ENCODE measurements at regions not wholly inside any gene's neighbourhood (a gene's known extent, or its start where the extent isn't known, plus 50 kb on each side); places are given as distances from the start of the nearest gene placed in this dataset.

DNA sequence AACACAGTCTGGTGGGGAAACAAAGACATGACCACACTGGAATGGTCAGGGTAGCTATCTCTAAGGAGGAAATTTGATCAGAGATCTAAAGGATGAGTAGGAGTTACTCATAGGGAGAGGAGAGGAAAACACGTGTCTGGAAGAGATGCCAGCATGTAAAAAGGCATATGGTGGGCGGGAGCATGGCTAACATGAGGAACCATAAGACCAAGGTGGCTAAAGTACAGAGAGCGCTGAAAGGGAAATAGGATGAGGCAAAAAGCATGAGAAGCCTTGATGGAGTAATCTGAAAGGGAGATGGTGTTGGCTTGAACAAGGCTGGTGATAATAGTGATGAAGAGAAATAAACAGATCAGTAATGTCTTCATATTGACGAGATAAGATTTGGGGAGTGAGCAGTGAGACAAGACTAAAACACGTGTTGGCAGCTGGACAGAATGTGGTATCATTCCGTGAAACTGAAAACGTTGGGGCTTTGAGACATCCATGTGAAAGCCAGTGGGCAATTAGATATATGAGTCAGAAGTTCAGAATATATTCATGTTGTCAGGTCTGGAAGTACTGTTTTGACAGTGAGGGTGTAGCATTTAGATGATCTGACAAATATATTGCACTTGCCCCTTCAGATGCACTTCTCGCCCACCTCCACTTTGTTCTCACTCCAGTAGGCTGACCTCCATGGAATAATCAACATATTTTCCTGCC is 209.1 kb upstream of the KCNN2 start:
- Histone ChIP-seq H3K9ac (ENCODE audit: low read length) (no peak overlapping the region), H3K4me3 (ENCODE audit: control extremely low read depth in 1 of 5, extremely low read depth in 1 of 5, insufficient read depth in 1 of 5, low read depth in 2 of 5, low read length in 4 of 5) (no peak overlapping the region), H3K4me2 (replicated peaks; ENCODE audit: low read depth, low read length, poor library complexity, severe bottlenecking) (no peak overlapping the region), H4K20me1 (ENCODE audit: control insufficient read depth, insufficient read depth, low read length, poor library complexity, severe bottlenecking) (no peaks in the 10 kb centered on the region), H3K9me3 (ENCODE audit: control extremely low read depth in 1 of 3, control insufficient read depth in 2 of 3, insufficient read depth in 1 of 3, low read length in 2 of 3) (peaks cover 0 to 9% (median 2%) of the 10 kb centered on the region in 3 donors), H3K27me3 (replicated peaks in 1 of 4; ENCODE audit: control extremely low read depth in 1 of 4, control insufficient read depth in 3 of 4, insufficient read depth in 4 of 4, low read length in 3 of 4) (no peaks in the 10 kb centered on the region), H3K79me2 (ENCODE audit: control insufficient read depth, insufficient read depth, low read length) (no peaks in the 10 kb centered on the region), H3K4me1 (ENCODE audit: control insufficient read depth in 2 of 2, insufficient read depth in 2 of 2, low read length in 2 of 2) (no peaks in the 10 kb centered on the region), H3K36me3 (replicated peaks in 1 of 2; ENCODE audit: control extremely low read depth in 1 of 2, control insufficient read depth in 1 of 2, extremely low read depth in 1 of 2, insufficient read depth in 2 of 2, low read length in 1 of 2) (no peaks in the 10 kb centered on the region), H3K27ac (ENCODE audit: low read length in 2 of 2) (no peak overlapping the region), H2AFZ (ENCODE audit: insufficient read depth, low read depth, low read length, poor library complexity, severe bottlenecking) (no peak overlapping the region)
- H3K9me3 Mint-ChIP-seq (ENCODE audit: insufficient read depth), result peaks cover 27% of the 10 kb centered on the region
- H3K27ac Mint-ChIP-seq, result no peak overlapping the region
- TF ChIP-seq EZH2 (IDR thresholded peaks at IDR 0.05; ENCODE audit: borderline replicate concordance, insufficient read depth, low read depth, low read length, poor library complexity, severe bottlenecking), result no peak
- TF ChIP-seq, protein P1, sequence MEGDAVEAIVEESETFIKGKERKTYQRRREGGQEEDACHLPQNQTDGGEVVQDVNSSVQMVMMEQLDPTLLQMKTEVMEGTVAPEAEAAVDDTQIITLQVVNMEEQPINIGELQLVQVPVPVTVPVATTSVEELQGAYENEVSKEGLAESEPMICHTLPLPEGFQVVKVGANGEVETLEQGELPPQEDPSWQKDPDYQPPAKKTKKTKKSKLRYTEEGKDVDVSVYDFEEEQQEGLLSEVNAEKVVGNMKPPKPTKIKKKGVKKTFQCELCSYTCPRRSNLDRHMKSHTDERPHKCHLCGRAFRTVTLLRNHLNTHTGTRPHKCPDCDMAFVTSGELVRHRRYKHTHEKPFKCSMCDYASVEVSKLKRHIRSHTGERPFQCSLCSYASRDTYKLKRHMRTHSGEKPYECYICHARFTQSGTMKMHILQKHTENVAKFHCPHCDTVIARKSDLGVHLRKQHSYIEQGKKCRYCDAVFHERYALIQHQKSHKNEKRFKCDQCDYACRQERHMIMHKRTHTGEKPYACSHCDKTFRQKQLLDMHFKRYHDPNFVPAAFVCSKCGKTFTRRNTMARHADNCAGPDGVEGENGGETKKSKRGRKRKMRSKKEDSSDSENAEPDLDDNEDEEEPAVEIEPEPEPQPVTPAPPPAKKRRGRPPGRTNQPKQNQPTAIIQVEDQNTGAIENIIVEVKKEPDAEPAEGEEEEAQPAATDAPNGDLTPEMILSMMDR (IDR thresholded peaks at IDR 0.05), result no peak
- WGBS (ENCODE audit: insufficient coverage), result 74% methylated on average over 7 of the region's 8 CpGs
- H3K4me1 Mint-ChIP-seq, result no peaks in the 10 kb centered on the region
- intact Hi-C loops (cut with micrococcal nuclease), result no loop called here
- no peaks in the 10 kb centered on the region for H3K27me3 Mint-ChIP-seq
- no peak for DNase-seq
- POLR2A ChIA-PET, result no interaction called here
- no peak overlapping the region for H3K4me3 Mint-ChIP-seq
- CTCF ChIA-PET, result no interaction called here
- ATAC-seq (ENCODE audit: low read depth), result no peak

DNA sequence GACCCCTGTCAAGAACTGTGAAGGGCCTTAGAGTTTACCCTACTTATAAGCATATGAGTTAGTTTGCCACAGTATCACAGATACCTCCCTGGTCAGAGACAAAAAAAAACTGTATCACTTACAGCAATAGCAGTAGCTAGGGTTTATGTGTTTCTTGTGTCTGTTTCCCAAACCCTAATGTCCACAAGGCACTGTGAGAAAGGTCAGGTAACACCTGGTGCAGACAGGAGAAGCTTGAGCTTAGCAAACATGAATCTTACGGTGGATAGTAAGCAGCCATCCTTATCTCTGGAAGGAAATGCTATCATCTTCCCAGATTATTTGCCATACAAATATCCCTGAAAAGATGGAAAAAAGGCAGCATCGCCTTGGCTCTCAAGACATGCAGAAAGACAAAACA is 208.5 kb upstream of the KCNN2 start:
- H3K4me2 ChIP-seq (replicated peaks; ENCODE audit: low read depth, low read length, poor library complexity, severe bottlenecking), result no peak overlapping the region
- no peak overlapping the region for H2AFZ ChIP-seq (ENCODE audit: insufficient read depth, low read depth, low read length, poor library complexity, severe bottlenecking)
- no peaks in the 10 kb centered on the region for H3K4me1 Mint-ChIP-seq
- TF ChIP-seq, protein P1 (IDR thresholded peaks at IDR 0.05), result no peak
- no peak for TF ChIP-seq EZH2 (IDR thresholded peaks at IDR 0.05; ENCODE audit: borderline replicate concordance, insufficient read depth, low read depth, low read length, poor library complexity, severe bottlenecking)
- H3K9ac ChIP-seq (ENCODE audit: low read length), result no peak overlapping the region
- intact Hi-C loops (cut with micrococcal nuclease), result no loop called here
- POLR2A ChIA-PET, result no interaction called here
- no peak for ATAC-seq (ENCODE audit: low read depth)
- H3K27ac ChIP-seq (ENCODE audit: low read length in 2 of 2), result no peak overlapping the region
- 67% methylated on average over 1 of the region's 2 CpGs for WGBS (ENCODE audit: insufficient coverage)
- H3K9me3 ChIP-seq (ENCODE audit: control extremely low read depth in 1 of 3, control insufficient read depth in 2 of 3, insufficient read depth in 1 of 3, low read length in 2 of 3), result peaks cover 0 to 9% (median 2%) of the 10 kb centered on the region in 3 donors
- H4K20me1 ChIP-seq (ENCODE audit: control insufficient read depth, insufficient read depth, low read length, poor library complexity, severe bottlenecking), result no peaks in the 10 kb centered on the region
- DNase-seq, result no peak
- H3K27me3 ChIP-seq (replicated peaks in 1 of 4; ENCODE audit: control extremely low read depth in 1 of 4, control insufficient read depth in 3 of 4, insufficient read depth in 4 of 4, low read length in 3 of 4), result no peaks in the 10 kb centered on the region
- peaks cover 27% of the 10 kb centered on the region for H3K9me3 Mint-ChIP-seq (ENCODE audit: insufficient read depth)
- CTCF ChIA-PET, result no interaction called here
- no peaks in the 10 kb centered on the region for H3K79me2 ChIP-seq (ENCODE audit: control insufficient read depth, insufficient read depth, low read length)
- H3K4me1 ChIP-seq (ENCODE audit: control insufficient read depth in 2 of 2, insufficient read depth in 2 of 2, low read length in 2 of 2), result no peaks in the 10 kb centered on the region
- H3K27me3 Mint-ChIP-seq, result no peaks in the 10 kb centered on the region
- H3K36me3 ChIP-seq (replicated peaks in 1 of 2; ENCODE audit: control extremely low read depth in 1 of 2, control insufficient read depth in 1 of 2, extremely low read depth in 1 of 2, insufficient read depth in 2 of 2, low read length in 1 of 2), result no peaks in the 10 kb centered on the region
- no peak overlapping the region for H3K4me3 Mint-ChIP-seq
- H3K4me3 ChIP-seq (ENCODE audit: control extremely low read depth in 1 of 5, extremely low read depth in 1 of 5, insufficient read depth in 1 of 5, low read depth in 2 of 5, low read length in 4 of 5), result no peak overlapping the region
- H3K27ac Mint-ChIP-seq, result no peak overlapping the region

Data from B cell (primary cell).